A549 (cell line): ENCODE measurements at regions not wholly inside any gene's neighbourhood (a gene's known extent, or its start where the extent isn't known, plus 50 kb on each side); places are given as distances from the start of the nearest gene placed in this dataset.

Source experiments
- CEBPB ChIP-seq, 2 experiments: fragments of >200 bp in 1 of 2; sonication (Bioruptor Twin) in 1 of 2; formaldehyde crosslinking in 1 of 2; IDR thresholded peaks; 2 replicates each; pipeline ENCODE4 v1.6.1; 2012 to 2016
- EP300 ChIP-seq, 2 experiments: fragments of >200 bp; sonication (Bioruptor Twin); formaldehyde crosslinking; IDR thresholded peaks; 2 replicates in 1 of 2; 3 replicates in 1 of 2; pipeline ENCODE4 v1.6.1; 2016 to 2017
- HEYL ChIP-seq: fragments of 250-450 bp; sonication (Bioruptor Pico); IDR thresholded peaks from 2 replicates; pipeline ENCODE4 v1.8.0; 2021; ENCODE audit warnings: mild to moderate bottlenecking, moderate library complexity
- POLR2A ChIP-seq: IDR thresholded peaks from 2 replicates; pipeline ENCODE4 v1.6.1; 2012; ENCODE audit warnings: mild to moderate bottlenecking, low read length
- POLR2AphosphoS2 ChIP-seq: conservative IDR thresholded peaks from 2 replicates; pipeline ENCODE4 v1.6.1; 2012; ENCODE audit warnings: low read length, improper control_type of control experiment, inconsistent platforms
- RAD21 ChIP-seq, 2 experiments: fragments of >200 bp in 1 of 2; sonication (Bioruptor Twin) in 1 of 2; formaldehyde crosslinking in 1 of 2; IDR thresholded peaks in 1 of 2; conservative IDR thresholded peaks in 1 of 2; 2 replicates in 1 of 2; 3 replicates in 1 of 2; pipeline ENCODE4 v1.6.1; 2012 to 2018; ENCODE audit warnings: inconsistent platforms in 1 of 2
- SMC3 ChIP-seq: fragments of >200 bp; sonication (Bioruptor Twin); formaldehyde crosslinking; IDR thresholded peaks from 3 replicates; pipeline ENCODE4 v1.6.1; 2018; ENCODE audit warnings: inconsistent platforms
- TFCP2L1 ChIP-seq: fragments of 250-450 bp; sonication (Bioruptor Pico); IDR thresholded peaks from 2 replicates; pipeline ENCODE4 v1.5.0; 2021; ENCODE audit warnings: mild to moderate bottlenecking
- USF2 ChIP-seq: fragments of 450-650 bp; IDR thresholded peaks from 2 replicates; pipeline ENCODE4 v1.6.1; 2014; ENCODE audit warnings: antibody characterized with exemption
- TF ChIP-seq, protein P1 (sequence below): fragments of >200 bp; sonication (Bioruptor Twin); formaldehyde crosslinking; IDR thresholded peaks from 3 replicates; pipeline ENCODE4 v1.5.1; 2016

DNA sequence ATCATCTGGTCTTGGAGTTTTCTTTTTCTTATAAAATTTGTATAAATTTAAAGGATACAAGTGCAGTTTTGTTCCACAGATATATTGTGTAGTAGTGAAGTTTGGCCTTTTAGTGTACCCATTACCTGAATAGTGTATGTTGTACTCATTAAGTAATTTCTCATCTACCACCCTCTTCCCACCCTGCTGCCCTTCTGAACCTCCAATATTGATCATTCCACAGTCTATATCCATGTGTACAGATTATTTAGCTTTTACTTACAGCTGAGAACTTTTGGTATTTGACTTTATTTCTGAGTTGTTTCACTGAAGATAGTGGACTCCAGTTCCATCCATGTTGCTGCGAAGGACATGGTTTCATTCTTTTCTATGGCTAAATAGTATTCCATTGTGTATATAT, 63.1 kb upstream of the NR3C1 start:
- no peak for TF ChIP-seq EP300 (IDR thresholded peaks at IDR 0.05)
- TF ChIP-seq HEYL (CRISPR knock-in tag) = no peak
- no peak for TF ChIP-seq CEBPB (IDR thresholded peaks at IDR 0.05)
- TF ChIP-seq, protein P1, sequence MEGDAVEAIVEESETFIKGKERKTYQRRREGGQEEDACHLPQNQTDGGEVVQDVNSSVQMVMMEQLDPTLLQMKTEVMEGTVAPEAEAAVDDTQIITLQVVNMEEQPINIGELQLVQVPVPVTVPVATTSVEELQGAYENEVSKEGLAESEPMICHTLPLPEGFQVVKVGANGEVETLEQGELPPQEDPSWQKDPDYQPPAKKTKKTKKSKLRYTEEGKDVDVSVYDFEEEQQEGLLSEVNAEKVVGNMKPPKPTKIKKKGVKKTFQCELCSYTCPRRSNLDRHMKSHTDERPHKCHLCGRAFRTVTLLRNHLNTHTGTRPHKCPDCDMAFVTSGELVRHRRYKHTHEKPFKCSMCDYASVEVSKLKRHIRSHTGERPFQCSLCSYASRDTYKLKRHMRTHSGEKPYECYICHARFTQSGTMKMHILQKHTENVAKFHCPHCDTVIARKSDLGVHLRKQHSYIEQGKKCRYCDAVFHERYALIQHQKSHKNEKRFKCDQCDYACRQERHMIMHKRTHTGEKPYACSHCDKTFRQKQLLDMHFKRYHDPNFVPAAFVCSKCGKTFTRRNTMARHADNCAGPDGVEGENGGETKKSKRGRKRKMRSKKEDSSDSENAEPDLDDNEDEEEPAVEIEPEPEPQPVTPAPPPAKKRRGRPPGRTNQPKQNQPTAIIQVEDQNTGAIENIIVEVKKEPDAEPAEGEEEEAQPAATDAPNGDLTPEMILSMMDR = no peak
- TF ChIP-seq SMC3 = no peak
- no peak for TF ChIP-seq POLR2A
- TF ChIP-seq RAD21 (conservative IDR thresholded peaks at IDR 0.05 in 1 of 2, IDR thresholded peaks at IDR 0.05 in 1 of 2) = no peak
- TF ChIP-seq TFCP2L1 (CRISPR knock-in tag) = no peak
- no peak for TF ChIP-seq USF2
- TF ChIP-seq POLR2AphosphoS2 = no peak
